HG03354 (cell line): ENCODE measurements at regions not wholly inside any gene's neighbourhood (a gene's known extent, or its start where the extent isn't known, plus 50 kb on each side); places are given as distances from the start of the nearest gene placed in this dataset.
"Not testable (repeated sequence)": the region's sequence is repeated elsewhere in the genome, so short reads cannot be mapped to it uniquely, and the experiment has no call there.

Source experiments
- ATAC-seq: cut with Tn5 transposase; IDR thresholded peaks from one replicate; pipeline ENCODE4 v1.9.1; 2021; ENCODE audit warnings: mild to moderate bottlenecking; ENCODE audit not compliant: unreplicated experiment, poor library complexity, severe bottlenecking

DNA sequence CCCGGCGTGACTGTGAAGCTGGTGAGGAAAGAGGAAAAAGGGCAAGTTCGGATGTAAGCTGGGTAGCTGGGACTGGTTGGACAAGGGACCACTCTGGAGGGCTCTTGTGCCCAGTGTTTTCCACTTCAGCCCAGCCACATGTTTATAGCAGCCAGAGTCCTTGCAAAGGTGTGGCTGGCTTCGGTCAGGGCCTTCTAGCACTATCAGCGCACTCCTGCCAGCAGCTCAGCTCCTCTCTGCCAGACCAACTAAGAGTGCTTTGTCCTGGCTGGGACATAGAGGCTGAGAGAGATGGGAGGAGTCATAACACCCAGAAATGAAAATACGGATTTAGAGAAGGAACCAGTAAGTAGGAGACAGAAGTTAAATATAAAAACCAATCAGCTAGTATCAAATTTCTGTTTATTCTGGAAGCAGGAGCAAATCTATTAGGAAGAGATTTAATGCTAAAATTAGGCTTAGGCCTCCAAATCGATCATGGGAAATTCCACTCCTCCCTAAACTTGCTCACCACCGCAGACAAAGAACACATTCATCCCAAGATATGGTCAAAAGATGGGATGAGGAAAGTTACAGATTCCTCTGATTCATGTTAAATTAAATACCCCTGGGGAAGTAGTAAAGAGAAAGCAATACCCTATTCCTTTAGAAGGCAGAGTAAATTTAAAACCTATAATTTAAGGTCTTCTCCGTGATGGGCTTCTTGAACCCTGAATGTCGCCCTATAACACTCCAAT lies 135.0 kb downstream of the RALA start:
- no peak for ATAC-seq

DNA sequence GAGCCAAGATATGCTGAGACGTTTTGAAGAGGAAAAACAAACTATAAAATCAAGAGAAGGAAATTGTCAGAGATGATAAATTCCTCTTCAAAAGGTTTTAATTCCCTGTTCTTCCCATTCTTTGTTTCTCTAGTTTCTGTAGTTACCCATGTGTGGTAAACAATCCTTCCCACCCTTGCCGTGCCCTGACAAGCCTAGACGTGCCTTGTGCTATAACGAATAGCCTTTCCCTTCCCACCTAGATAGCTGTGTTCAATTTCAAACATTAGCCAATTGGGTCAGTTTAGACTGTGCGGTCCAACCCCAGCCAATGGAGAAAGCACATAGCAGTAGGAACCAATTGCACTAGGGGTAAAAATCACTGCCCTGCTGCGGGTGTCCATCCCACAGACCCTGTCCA lies 138.1 kb downstream of the RALA start:
- no peak for ATAC-seq

GRCh38 chr7:39762466-39762865 lies 139.1 kb downstream of the RALA start:
- ATAC-seq: not testable (repeated sequence)

DNA sequence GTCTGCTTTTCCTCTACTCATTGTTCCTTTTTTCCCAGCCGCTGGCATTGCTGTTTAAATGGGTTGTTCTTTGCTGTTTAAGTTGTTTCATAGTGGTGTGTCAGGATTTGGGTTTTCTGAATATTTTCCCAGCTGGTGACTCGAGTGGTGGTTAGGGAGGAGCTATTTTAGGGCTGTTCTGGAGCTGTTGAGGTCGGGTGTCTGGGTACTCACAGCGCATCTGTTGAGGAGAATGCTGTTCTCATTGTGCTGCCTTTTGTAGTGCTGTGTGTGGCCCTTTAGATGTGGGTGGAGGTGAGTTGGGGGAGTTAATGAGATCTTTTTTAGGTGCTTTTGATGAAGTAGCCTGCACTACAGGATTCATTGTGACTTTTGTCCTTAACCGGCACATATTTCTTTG lies 139.5 kb downstream of the RALA start:
- ATAC-seq: not testable (repeated sequence)

DNA sequence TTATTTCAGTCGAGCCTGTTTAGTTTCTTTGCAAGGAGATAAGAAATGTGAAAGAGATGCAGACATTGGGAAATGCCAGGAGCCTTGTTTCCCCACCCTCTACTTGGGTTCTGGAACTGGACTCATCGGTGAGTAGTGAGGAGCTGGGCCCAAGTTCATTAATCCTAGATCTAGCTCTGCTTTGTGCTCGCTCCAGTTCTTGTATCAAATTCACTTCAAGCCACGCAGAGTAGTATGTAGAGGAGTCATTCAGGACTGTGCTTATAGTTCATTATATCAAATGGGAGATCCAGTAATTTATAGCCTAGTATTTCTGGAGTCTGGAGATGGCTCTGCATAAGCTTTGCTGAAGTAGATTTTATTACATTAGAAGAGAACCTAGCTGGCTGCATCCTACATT lies 142.5 kb downstream of the RALA start:
- ATAC-seq: not testable (repeated sequence)

GRCh38 chr7:39768439-39768838 lies 145.1 kb downstream of the RALA start:
- ATAC-seq: not testable (repeated sequence)

GRCh38 chr7:39774341-39774851 lies 151.0 kb downstream of the RALA start:
- not testable (repeated sequence) for ATAC-seq

DNA sequence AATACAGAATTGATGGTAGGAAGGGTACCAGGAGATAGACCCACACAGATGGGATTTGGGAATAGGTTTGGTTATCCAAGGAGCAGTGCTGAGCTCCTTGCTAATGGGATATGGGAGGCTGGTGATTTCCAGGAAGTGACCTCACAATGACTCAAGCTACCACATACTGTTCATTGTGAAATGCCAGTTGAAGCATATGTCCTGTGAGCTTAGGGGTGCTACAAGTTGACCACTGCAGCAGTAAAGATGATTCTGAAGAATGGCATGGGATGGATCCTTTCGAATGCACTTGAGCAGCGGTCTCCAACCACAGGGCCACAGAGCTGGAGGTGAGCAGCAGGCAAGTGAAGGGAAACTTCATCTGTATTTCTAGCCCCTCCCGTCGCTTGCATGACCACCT lies 158.2 kb downstream of the RALA start:
- not testable (repeated sequence) for ATAC-seq

DNA sequence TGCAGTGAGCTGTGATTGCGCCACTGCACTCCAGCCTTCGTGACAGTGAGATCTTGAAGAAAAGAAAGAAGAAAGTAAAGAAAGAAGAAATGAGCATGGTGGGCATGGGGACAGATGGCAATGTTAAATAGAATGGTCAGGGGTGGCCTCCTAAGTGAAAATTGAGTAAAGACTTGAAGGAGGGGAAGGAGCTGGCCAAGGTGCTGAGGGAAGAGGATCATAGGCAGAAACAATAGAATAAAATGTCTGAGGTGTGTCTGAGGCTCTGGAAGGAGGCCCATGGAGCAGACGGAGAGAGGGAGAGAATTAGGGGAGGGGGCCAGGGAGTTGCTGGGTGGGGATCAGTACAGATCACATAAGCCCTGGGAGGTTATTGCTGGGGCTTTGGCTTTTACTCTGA lies 163.1 kb downstream of the RALA start:
- not testable (repeated sequence) for ATAC-seq

DNA sequence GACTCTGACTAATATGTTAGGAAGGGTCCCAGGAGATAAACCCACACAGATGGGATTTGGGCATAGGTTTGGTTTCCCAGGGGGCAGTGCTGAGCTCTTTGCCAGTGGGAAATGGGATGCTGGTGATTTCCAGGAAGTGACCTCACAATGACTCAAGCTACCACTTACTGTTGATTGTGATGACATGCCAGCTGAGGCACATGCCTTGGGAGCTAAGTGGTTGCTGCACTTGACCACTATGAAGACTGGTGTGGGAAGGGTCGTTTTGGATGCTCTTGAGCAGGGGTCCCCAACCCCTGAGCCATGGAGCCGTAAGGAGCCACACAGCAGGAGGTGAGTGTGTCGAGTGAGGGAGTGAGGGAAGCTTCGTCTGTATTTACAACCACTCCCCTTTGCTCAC lies 159.0 kb upstream of the CDK13 start:
- ATAC-seq: not testable (repeated sequence)

- ATAC-seq: not testable (repeated sequence)
Measured at GRCh38 chr7:39791911-39792310, 158.1 kb upstream of the CDK13 start.

DNA sequence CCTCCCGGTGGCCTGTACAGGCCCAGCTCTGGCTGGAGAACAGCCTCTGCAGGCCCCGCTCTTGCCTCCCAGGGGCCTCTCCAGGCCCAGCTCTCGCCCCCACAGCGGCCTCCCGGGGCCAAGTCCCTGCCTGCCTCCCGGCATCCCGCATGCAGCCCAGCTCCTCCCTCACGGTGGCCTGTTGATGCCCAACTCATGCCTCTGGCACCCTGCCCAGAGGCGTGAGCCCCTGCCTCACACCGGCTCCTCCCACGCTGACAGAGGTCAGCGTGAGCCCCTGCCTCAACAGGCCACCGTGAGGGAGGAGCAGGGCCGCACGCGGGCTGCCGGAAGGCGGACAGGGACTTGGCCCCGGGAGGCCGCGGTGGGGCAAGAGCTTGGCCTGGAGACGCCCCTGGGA lies 157.0 kb upstream of the CDK13 start:
- not testable (repeated sequence) for ATAC-seq

- ATAC-seq: not testable (repeated sequence)
Measured at GRCh38 chr7:39793851-39794250, 156.2 kb upstream of the CDK13 start.

GRCh38 chr7:39796947-39797346 lies 153.1 kb upstream of the CDK13 start:
- ATAC-seq: not testable (repeated sequence)

DNA sequence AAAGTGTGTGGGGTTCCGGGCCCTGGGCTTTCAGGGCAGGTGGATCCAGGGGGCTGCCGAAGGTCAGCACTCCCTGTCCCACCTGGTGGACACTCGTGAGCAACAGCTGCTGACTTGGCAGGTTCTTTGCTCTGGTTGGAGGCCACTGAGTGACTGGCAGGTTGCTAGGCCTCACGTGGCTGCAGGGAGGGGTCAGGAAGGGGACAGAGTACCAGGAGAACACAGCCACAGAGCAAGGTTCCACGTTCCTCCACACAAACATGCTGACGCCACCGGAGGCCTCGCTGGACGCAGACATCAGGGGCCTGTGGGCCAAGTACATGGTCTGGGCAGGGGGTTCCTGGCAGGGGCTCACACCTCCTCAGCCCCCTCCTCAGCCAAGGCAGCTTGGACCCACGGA lies 152.0 kb upstream of the CDK13 start:
- ATAC-seq: not testable (repeated sequence)

GRCh38 chr7:39808796-39809481 lies 141.1 kb upstream of the CDK13 start:
- ATAC-seq: no peak

DNA sequence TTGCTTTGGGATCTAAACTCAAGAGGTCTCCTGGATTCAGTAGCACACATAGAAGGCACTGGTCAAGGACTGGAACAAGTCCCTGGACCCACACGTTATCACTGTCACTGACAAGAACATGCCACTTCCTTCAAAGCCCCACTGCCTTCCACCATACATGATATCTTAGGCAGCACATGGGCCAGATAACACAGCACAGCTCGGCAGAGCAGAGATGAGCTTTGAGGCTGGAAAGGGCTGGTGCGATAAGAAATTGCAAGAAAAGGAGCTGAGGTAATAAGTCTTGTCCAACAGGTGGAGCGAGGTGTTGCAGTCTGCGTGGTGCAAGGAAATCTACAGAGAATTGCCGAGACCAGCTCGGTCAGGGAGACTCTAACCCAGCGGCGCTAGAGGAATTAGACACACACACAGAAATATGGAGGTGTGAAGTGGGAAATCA lies 139.8 kb upstream of the CDK13 start:
- ATAC-seq: no peak

GRCh38 chr7:39810710-39811109 lies 139.3 kb upstream of the CDK13 start:
- no peak for ATAC-seq

GRCh38 chr7:39811161-39811614 lies 138.9 kb upstream of the CDK13 start:
- ATAC-seq: no peak

DNA sequence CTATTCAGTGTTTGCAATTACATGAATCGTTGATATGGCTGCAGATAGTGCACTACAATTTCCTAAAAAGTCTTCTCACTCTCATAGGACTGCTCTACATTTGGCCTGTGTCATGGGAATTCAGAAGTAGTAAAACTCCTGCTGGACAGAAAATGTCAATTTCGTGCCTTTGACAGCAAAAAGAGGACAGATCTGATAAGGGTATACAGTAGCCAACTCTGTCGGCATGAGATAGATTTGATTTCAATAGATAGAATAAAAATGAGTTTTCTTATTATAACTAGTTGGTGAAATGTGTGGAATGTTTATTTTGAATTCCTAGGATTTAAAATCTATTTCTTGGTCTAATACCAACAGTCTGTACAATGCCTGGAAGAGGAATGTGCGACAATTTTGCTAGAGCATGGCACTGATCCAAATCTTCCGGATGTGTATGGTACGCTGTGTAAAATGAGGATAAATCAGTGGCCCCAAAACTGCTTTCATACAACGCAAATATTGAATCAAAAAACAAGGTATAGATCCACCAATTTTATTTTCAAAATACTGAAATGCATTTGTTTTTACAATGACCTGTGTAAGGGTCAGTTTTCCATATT lies 133.5 kb upstream of the CDK13 start:
- ATAC-seq: no peak

DNA sequence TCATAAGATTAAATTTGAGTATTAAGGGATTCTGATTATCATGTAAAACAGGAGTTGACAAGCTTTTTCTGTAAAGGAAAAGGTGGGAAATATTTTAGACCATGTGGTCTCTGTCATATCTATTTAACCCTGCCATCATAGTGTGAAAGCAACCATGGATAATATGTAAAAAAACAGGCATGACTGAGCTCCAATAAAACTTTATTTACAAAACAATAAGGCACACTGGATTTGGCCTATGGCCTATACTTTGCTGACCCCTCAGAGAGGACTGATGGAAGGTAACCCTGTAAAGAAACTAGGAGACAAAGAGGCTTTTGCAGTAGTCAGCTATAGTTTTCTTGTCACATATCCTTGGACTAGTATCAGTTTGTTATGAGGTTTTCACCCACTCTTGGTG lies 130.5 kb upstream of the CDK13 start:
- ATAC-seq: no peak
